GM12878 (cell line): ENCODE measurements at regions not wholly inside any gene's neighbourhood (a gene's known extent, or its start where the extent isn't known, plus 50 kb on each side); places are given as distances from the start of the nearest gene placed in this dataset.

Experiments used
- ATAC-seq: fragments of 200-7000 bp; cut with Tn5 transposase; 3 replicates; pipeline ENCODE4 v1.9.1; 2020; ENCODE audit warnings: mild to moderate bottlenecking, moderate library complexity
- BruUV-seq: library from RNA; stranded (reverse); fragments of 400-500 nt; replicated peaks from 2 replicates; lab custom pipeline; 2021; lab: Mats Ljungman, UMichigan
- CTCF ChIA-PET: fragments of 300-600 bp; sonication (Branson Sonifier 250); formaldehyde crosslinking; extraction: SDS; loops from one replicate; lab custom pipeline; 2021; ENCODE audit warnings: inconsistent platforms; lab: Yijun Ruan, JAX
- POLR2A ChIA-PET: fragments of 350-600 bp; formaldehyde crosslinking; extraction: SDS; loops from one replicate; lab custom pipeline; 2021; ENCODE audit warnings: inconsistent platforms; lab: Charles Lee
- RAD21 ChIA-PET: fragments of 300-600 bp; sonication (Branson Sonifier 250); formaldehyde crosslinking; loops from one replicate; lab custom pipeline; 2023; ENCODE audit warnings: antibody characterized with exemption; ENCODE audit not compliant: unreplicated experiment; lab: Charles Lee
- SMC1A ChIA-PET: fragments of 300-600 bp; sonication (Branson Sonifier 250); formaldehyde crosslinking; loops from one replicate; lab custom pipeline; 2023; ENCODE audit not compliant: unreplicated experiment, uncharacterized antibody; lab: Charles Lee
- DNase-seq: peaks from one replicate; pipeline ENCODE4 v3.0.0-alpha.2; 2011; ENCODE audit warnings: low read depth, low spot score
- FAIRE-seq: peaks from 3 replicates; lab custom pipeline; 2011; peaks lifted over from hg19 to GRCh38; lab: Jason Lieb, UNC
- H2AFZ ChIP-seq: 2 replicates; pipeline ENCODE4 v1.6.0; 2011; ENCODE audit warnings: low read depth, low read length, control low read depth; ENCODE audit not compliant: control insufficient read depth
- H3K27ac ChIP-seq: 2 replicates; pipeline ENCODE4 v1.5.1; 2011; ENCODE audit warnings: control low read depth; ENCODE audit not compliant: control insufficient read depth, insufficient read depth
- H3K27me3 ChIP-seq, 2 experiments: replicated peaks in 1 of 2; 2 replicates each; pipeline versions ENCODE4 v1.6.0 to v1.6.1; 2011; ENCODE audit warnings: low read length in 1 of 2; ENCODE audit not compliant: control insufficient read depth in 2 of 2, insufficient read depth in 2 of 2
- H3K36me3 ChIP-seq, 2 experiments: 2 replicates each; pipeline ENCODE4 v1.5.1; 2011; ENCODE audit warnings: low read length in 1 of 2; ENCODE audit not compliant: control insufficient read depth in 2 of 2, insufficient read depth in 2 of 2
- H3K4me1 ChIP-seq: 2 replicates; pipeline ENCODE4 v1.6.1; 2011; ENCODE audit warnings: mild to moderate bottlenecking, low read length, moderate library complexity, mixed read lengths; ENCODE audit not compliant: control insufficient read depth, insufficient read depth
- H3K4me2 ChIP-seq: 2 replicates; pipeline ENCODE4 v1.6.0; 2011; ENCODE audit warnings: control low read depth; ENCODE audit not compliant: control insufficient read depth, insufficient read depth
- H3K4me3 ChIP-seq: fragments of 200-600 bp; sonication (generic); 2 replicates; pipeline ENCODE4 v1.5.1; 2016
- H3K79me2 ChIP-seq: 2 replicates; pipeline ENCODE4 v1.6.0; 2011; ENCODE audit warnings: low read length; ENCODE audit not compliant: control insufficient read depth, insufficient read depth
- H3K9ac ChIP-seq: 2 replicates; pipeline ENCODE4 v1.8.0; 2011; ENCODE audit warnings: low read length, control low read depth, mixed read lengths; ENCODE audit not compliant: control insufficient read depth, insufficient read depth
- H3K9me3 ChIP-seq: replicated peaks from 3 replicates; pipeline ENCODE4 v1.5.1; 2011; ENCODE audit warnings: mild to moderate bottlenecking, low read length; ENCODE audit not compliant: control insufficient read depth, insufficient read depth
- H4K20me1 ChIP-seq: 2 replicates; pipeline ENCODE4 v1.6.0; 2011; ENCODE audit not compliant: control insufficient read depth, insufficient read depth
- BCLAF1 ChIP-seq: fragments of 450-650 bp; IDR thresholded peaks from 2 replicates; pipeline ENCODE4 v1.6.1; 2017; ENCODE audit warnings: antibody characterized with exemption, mild to moderate bottlenecking, moderate library complexity
- FOS ChIP-seq: IDR thresholded peaks from 3 replicates; pipeline ENCODE4 v1.6.1; 2011; ENCODE audit warnings: borderline replicate concordance; ENCODE audit not compliant: insufficient read length; ENCODE audit errors: extremely low read depth
- GATAD2B ChIP-seq: fragments of 450-650 bp; conservative IDR thresholded peaks from 2 replicates; pipeline ENCODE4 v1.6.1; 2017; ENCODE audit warnings: low read depth, mild to moderate bottlenecking, moderate library complexity
- MEF2A ChIP-seq: IDR thresholded peaks from 2 replicates; pipeline ENCODE4 v1.6.1; 2011; ENCODE audit warnings: low read depth, mild to moderate bottlenecking, low read length, moderate library complexity; ENCODE audit not compliant: insufficient read depth
- MLLT1 ChIP-seq: fragments of 450-650 bp; IDR thresholded peaks from 2 replicates; pipeline ENCODE4 v1.6.1; 2016; ENCODE audit warnings: mild to moderate bottlenecking
- SIX5 ChIP-seq: IDR thresholded peaks from 2 replicates; pipeline ENCODE4 v1.6.1; 2011; ENCODE audit warnings: mild to moderate bottlenecking, low read depth, low read length, moderate library complexity; ENCODE audit not compliant: severe bottlenecking
- SKIL ChIP-seq: fragments of 450-650 bp; IDR thresholded peaks from 2 replicates; pipeline ENCODE4 v1.6.1; 2017; ENCODE audit warnings: mild to moderate bottlenecking, low read depth, inconsistent platforms; ENCODE audit not compliant: poor library complexity, severe bottlenecking
- SRF ChIP-seq, 2 experiments: IDR thresholded peaks; 2 replicates each; pipeline ENCODE4 v1.6.1; 2011; ENCODE audit warnings: low read depth in 2 of 2, low read length in 2 of 2, mild to moderate bottlenecking in 1 of 2, moderate library complexity in 1 of 2
- SUPT20H ChIP-seq: IDR thresholded peaks from 2 replicates; pipeline ENCODE4 v1.6.1; 2011; ENCODE audit warnings: low read depth, mild to moderate bottlenecking, low read length, moderate library complexity, borderline replicate concordance; ENCODE audit not compliant: control insufficient read depth
- USF1 ChIP-seq: IDR thresholded peaks from 2 replicates; pipeline ENCODE4 v1.6.1; 2011; ENCODE audit warnings: borderline replicate concordance, low read depth, mild to moderate bottlenecking, moderate library complexity, mixed read lengths, low read length; ENCODE audit not compliant: insufficient read depth; ENCODE audit errors: extremely low read length
- YY1 ChIP-seq: IDR thresholded peaks from 2 replicates; pipeline ENCODE4 v1.6.1; 2011; ENCODE audit warnings: low read depth, mild to moderate bottlenecking, low read length
- ZNF622 ChIP-seq: fragments of 450-650 bp; IDR thresholded peaks from 2 replicates; pipeline ENCODE4 v1.6.1; 2017; ENCODE audit warnings: mild to moderate bottlenecking, inconsistent platforms
- ZSCAN29 ChIP-seq: fragments of 450-650 bp; IDR thresholded peaks from 2 replicates; pipeline ENCODE4 v1.6.1; 2017; ENCODE audit warnings: mild to moderate bottlenecking, moderate library complexity
- WGBS: methylation state at CpG from one replicate; pipeline ENCODE4 v1.1.6; 2016; ENCODE audit warnings: low lambda C conversion rate; ENCODE audit not compliant: insufficient replicate concordance, insufficient coverage; ENCODE audit errors: missing lambda C conversion rate; 5-methylcytosine and 5-hydroxymethylcytosine counted together
- in situ Hi-C: fragments of 300-500 bp; cut with MboI; formaldehyde crosslinking; loops from 9 replicates; pipeline ENCODE4 v1.14.3; 2018; ENCODE audit warnings: mixed read lengths
- intact Hi-C: fragments of 100-400 bp; cut with micrococcal nuclease; formaldehyde crosslinking; loops from one replicate; pipeline ENCODE4 v1.14.2; 2022; ENCODE audit not compliant: unreplicated experiment

GRCh38 chr15:87610366-87610765 lies 646.2 kb downstream of the NTRK3 start:
- DNase-seq (no peak), ATAC-seq (no peak), FAIRE-seq (no peak)
- Histone ChIP-seq H3K79me2 (no peaks in the 10 kb centered on the region), H3K36me3 (no peaks in the 10 kb centered on the region), H3K9me3 (no peaks in the 10 kb centered on the region), H4K20me1 (no peaks in the 10 kb centered on the region), H3K4me2 (no peak overlapping the region), H3K27me3 (no peaks in the 10 kb centered on the region), H3K4me1 (no peaks in the 10 kb centered on the region), H3K4me3 (no peak overlapping the region), H2AFZ (no peak overlapping the region), H3K27ac (no peak overlapping the region)
- SMC1A ChIA-PET, result no interaction called here
- RAD21 ChIA-PET, result no interaction called here
- in situ Hi-C loops, result no loop called here
- CTCF ChIA-PET, result no interaction called here
- WGBS, result 24% methylated on average over 8 of the region's 8 CpGs
- POLR2A ChIA-PET, result no interaction called here
- BruUV-seq, result no TSS peak
- TF ChIP-seq GATAD2B, result no peak
- no peak for TF ChIP-seq ZNF622
- no peak for TF ChIP-seq SIX5
- no peak for TF ChIP-seq USF1
- TF ChIP-seq YY1, result no peak
- no peak for TF ChIP-seq SRF (IDR thresholded peaks at IDR 0.05; ENCODE audit: low read depth in 2 of 2, low read length in 2 of 2)
- TF ChIP-seq FOS, result no peak
- TF ChIP-seq BCLAF1, result no peak
- TF ChIP-seq MLLT1, result no peak
- TF ChIP-seq MEF2A, result no peak
- TF ChIP-seq SUPT20H, result no peak
- TF ChIP-seq ZSCAN29, result no peak
- no peak for TF ChIP-seq SKIL
- TF ChIP-seq, all 136 proteins: peak for 0
- intact Hi-C loops, result no loop called here
- H3K9ac ChIP-seq, result no peak overlapping the region
